ENCODE measurements at regions not wholly inside any gene's neighbourhood (a gene's known extent, or its start where the extent isn't known, plus 50 kb on each side); places are given as distances from the start of the nearest gene placed in this dataset.

- TF ChIP-seq POLR2A (IDR thresholded peaks at IDR 0.05): no peak
- TF ChIP-seq CTCF (IDR thresholded peaks at IDR 0.05): no peak
- TF ChIP-seq EP300 (IDR thresholded peaks at IDR 0.05): no peak
- no peaks in the 10 kb centered on the region for H3K27me3 ChIP-seq
- no peak for DNase-seq (ENCODE audit: low spot score in 2 of 2)
- H3K9me3 ChIP-seq: no peaks in the 10 kb centered on the region
- H3K4me1 ChIP-seq: no peaks in the 10 kb centered on the region
- no peaks in the 10 kb centered on the region for H3K36me3 ChIP-seq
- WGBS, 2 donors: 78 to 85% methylated on average over 12 to 13 of the region's 14 CpGs
- no peak overlapping the region for H3K27ac ChIP-seq
- H3K4me3 ChIP-seq: no peak overlapping the region
These were observed 211.3 kb downstream of the KLF13 start for GRCh38 chr15:31537770-31538592.

GRCh38 chr15:31540633-31541032, 214.0 kb downstream of the KLF13 start:
- Histone ChIP-seq H3K27me3 (no peaks in the 10 kb centered on the region), H3K36me3 (no peaks in the 10 kb centered on the region), H3K27ac (no peak overlapping the region), H3K4me3 (no peak overlapping the region), H3K4me1 (no peaks in the 10 kb centered on the region), H3K9me3 (no peaks in the 10 kb centered on the region)
- TF ChIP-seq EP300 (IDR thresholded peaks at IDR 0.05) (no peak), CTCF (IDR thresholded peaks at IDR 0.05) (no peak), POLR2A (IDR thresholded peaks at IDR 0.05) (no peak)
- WGBS, 2 donors: 91 to 93% methylated on average over 2 of the region's 2 CpGs
- DNase-seq (ENCODE audit: low spot score in 2 of 2): no peak

- DNase-seq (ENCODE audit: low spot score in 2 of 2): no peak
- Histone ChIP-seq H3K27me3 (no peaks in the 10 kb centered on the region), H3K36me3 (no peaks in the 10 kb centered on the region), H3K4me3 (no peak overlapping the region), H3K4me1 (no peaks in the 10 kb centered on the region), H3K9me3 (no peaks in the 10 kb centered on the region), H3K27ac (no peak overlapping the region)
- TF ChIP-seq CTCF (IDR thresholded peaks at IDR 0.05) (no peak), POLR2A (IDR thresholded peaks at IDR 0.05) (no peak), EP300 (IDR thresholded peaks at IDR 0.05) (no peak)
These were observed 217.7 kb downstream of the KLF13 start for GRCh38 chr15:31544361-31544760.

- no peaks in the 10 kb centered on the region for H3K9me3 ChIP-seq
- TF ChIP-seq EP300 (IDR thresholded peaks at IDR 0.05): no peak
- no peak for TF ChIP-seq POLR2A (IDR thresholded peaks at IDR 0.05)
- TF ChIP-seq CTCF (IDR thresholded peaks at IDR 0.05): no peak
- H3K4me1 ChIP-seq: no peaks in the 10 kb centered on the region
- H3K27me3 ChIP-seq: no peaks in the 10 kb centered on the region
- H3K4me3 ChIP-seq: no peak overlapping the region
- no peaks in the 10 kb centered on the region for H3K36me3 ChIP-seq
- no peak overlapping the region for H3K27ac ChIP-seq
- DNase-seq (ENCODE audit: low spot score in 2 of 2): no peak
These were observed 218.6 kb downstream of the KLF13 start for GRCh38 chr15:31545257-31545656.

- no peak for DNase-seq (ENCODE audit: low spot score in 2 of 2)
- Histone ChIP-seq H3K4me1 (no peaks in the 10 kb centered on the region), H3K27me3 (no peaks in the 10 kb centered on the region), H3K36me3 (peaks cover 0 to 7% (median 0%) of the 10 kb centered on the region in 3 donors), H3K27ac (no peak overlapping the region), H3K9me3 (no peaks in the 10 kb centered on the region), H3K4me3 (no peak overlapping the region)
- TF ChIP-seq EP300 (IDR thresholded peaks at IDR 0.05) (no peak), POLR2A (IDR thresholded peaks at IDR 0.05) (no peak), CTCF (IDR thresholded peaks at IDR 0.05) (no peak)
- 74 to 90% methylated on average over 8 of the region's 8 CpGs for WGBS, 2 donors
These were observed 223.8 kb downstream of the KLF13 start for GRCh38 chr15:31550211-31550977.
